Fibroblast of mammary gland (primary cell): ENCODE measurements at regions not wholly inside any gene's neighbourhood (a gene's known extent, or its start where the extent isn't known, plus 50 kb on each side); places are given as distances from the start of the nearest gene placed in this dataset.
A peak's percentile ranks its signal among the peaks of the same experiment; 100 is the strongest.

Experiments used
- DNase-seq: peaks from one replicate; pipeline ENCODE4 v3.0.0-alpha.2; 2010; ENCODE audit warnings: low read depth
- H3K4me3 ChIP-seq: 2 replicates; pipeline ENCODE4 v1.5.1; 2011; ENCODE audit warnings: low read depth, mild to moderate bottlenecking, low read length, moderate library complexity; ENCODE audit not compliant: control insufficient read depth
- TF ChIP-seq, protein P1 (sequence below): conservative IDR thresholded peaks from 2 replicates; pipeline ENCODE4 v1.5.1; 2011; ENCODE audit warnings: low read depth, low read length, inconsistent platforms; ENCODE audit not compliant: control insufficient read depth, insufficient read depth

DNA sequence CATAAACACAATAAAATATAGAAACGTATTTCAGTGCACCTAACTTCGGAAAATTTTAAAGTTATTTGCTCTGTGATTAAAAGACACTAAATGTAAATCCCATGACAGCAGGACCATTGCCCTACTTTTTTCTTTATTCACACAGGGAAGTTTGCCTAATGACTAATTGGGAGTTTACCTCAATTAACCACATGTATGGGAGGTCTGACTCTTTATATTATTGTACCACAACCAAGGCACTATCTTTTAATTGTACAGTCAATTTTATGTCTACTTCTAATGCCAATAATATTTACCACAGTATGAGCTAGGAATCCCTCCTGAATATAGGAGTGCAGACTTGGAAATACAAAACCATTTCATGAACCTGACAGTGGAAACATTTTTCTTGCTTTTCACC is 360.8 kb upstream of the NEGR1 start:
- no peak for DNase-seq
- TF ChIP-seq, protein P1, sequence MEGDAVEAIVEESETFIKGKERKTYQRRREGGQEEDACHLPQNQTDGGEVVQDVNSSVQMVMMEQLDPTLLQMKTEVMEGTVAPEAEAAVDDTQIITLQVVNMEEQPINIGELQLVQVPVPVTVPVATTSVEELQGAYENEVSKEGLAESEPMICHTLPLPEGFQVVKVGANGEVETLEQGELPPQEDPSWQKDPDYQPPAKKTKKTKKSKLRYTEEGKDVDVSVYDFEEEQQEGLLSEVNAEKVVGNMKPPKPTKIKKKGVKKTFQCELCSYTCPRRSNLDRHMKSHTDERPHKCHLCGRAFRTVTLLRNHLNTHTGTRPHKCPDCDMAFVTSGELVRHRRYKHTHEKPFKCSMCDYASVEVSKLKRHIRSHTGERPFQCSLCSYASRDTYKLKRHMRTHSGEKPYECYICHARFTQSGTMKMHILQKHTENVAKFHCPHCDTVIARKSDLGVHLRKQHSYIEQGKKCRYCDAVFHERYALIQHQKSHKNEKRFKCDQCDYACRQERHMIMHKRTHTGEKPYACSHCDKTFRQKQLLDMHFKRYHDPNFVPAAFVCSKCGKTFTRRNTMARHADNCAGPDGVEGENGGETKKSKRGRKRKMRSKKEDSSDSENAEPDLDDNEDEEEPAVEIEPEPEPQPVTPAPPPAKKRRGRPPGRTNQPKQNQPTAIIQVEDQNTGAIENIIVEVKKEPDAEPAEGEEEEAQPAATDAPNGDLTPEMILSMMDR = no peak
- H3K4me3 ChIP-seq = no peak overlapping the region

DNA sequence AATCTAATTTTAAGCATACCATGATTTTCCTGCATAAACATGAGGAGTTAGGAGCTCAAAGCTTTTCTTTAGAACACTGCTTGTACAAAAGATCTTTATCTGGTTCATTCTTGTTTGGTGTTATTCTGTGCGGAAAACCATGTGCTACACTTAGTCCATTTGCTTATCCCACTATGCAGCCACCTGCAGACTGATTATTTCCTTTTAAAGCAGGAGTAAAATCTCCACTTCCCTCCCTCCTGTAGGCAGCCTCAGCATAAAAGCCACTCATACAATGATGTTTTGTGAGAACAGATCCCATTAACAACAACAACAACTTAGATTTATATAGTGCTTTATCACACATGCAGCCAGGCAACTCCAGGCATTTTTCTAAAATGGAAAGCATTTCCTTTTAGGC is 355.3 kb upstream of the NEGR1 start:
- H3K4me3 ChIP-seq = no peak overlapping the region
- no peak for DNase-seq
- TF ChIP-seq, protein P1 = no peak

DNA sequence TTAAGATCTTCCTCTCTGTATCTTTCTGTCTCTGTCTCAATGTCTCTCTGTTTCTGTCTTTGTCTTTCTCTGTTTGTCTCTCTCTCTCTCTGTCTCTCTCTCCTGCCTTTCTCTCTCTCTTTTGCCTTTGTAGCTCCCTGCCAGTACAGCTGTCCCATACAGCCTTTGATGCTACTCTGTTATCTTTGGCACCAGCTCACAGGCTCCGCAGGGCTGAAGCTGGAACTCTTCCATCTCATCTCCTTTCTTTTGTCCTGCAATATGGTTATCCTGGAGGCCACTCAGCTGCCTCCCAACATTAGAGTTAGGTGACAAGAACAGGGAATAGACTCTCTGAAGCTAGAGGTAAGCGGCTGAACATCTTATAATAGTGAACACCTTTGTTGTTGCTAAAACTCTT is 354.3 kb upstream of the NEGR1 start:
- no peak overlapping the region for H3K4me3 ChIP-seq
- peak; percentile 40 for DNase-seq
- TF ChIP-seq, protein P1 = no peak

DNA sequence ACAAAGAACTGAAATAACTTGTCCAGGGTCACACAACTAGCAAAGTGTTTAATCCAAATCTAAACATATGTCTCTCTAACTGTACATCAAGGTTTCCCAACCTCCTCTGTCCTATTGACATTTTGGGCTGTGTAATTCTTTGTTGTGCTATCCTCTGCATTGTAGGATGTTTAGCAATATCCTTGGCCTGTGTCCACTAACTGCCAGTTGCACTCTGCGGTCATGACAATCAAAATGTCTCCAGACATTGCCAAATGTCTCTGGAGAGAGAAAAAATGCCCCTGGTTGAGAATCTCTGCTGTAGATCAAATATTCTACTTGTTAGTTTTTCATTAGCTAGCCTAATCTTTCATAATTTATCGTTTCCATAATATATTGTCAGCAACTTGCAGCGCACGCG is 353.4 kb upstream of the NEGR1 start:
- no peak overlapping the region for H3K4me3 ChIP-seq
- TF ChIP-seq, protein P1 = no peak
- peak; percentile 48 for DNase-seq

DNA sequence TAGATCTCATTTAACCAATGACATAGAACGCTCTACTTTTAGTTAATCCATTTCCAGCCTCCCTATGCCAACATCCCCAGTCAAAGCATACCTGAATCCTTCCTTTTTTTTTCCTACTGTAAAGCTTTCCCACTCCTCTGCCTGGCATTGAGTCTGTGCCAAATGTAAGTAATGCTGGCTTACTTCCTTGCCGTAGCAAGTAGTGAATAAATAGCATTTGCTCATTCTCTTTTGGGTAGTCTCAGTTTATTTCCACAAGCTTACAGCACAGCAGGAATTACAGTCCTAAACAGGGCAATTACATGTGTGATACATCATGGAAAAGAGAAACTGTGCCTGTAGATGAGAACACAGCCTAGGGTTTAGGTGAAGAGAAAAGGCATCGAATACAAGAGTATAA is 352.6 kb upstream of the NEGR1 start:
- TF ChIP-seq, protein P1 = no peak
- H3K4me3 ChIP-seq = no peak overlapping the region
- DNase-seq = no peak

DNA sequence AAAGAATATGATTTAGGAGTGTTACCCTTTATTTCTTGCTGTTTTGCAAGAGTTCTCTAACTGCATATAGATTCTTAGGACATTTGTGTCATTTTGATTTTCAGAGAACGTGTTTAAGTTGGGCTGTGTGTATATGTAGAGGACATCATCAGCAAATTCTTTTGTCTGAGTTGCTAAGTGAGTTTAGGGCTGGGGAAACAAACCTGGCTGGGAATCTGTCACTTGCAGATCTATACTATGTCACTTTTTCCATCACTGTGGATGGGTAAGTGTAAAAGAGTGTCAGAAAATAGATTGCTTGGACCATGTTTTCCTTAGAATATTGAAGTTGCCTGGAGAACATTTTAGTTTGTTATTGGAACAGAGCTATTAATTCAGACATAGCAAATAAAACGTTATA is 349.1 kb upstream of the NEGR1 start:
- TF ChIP-seq, protein P1 = no peak
- no peak for DNase-seq
- H3K4me3 ChIP-seq = no peak overlapping the region

DNA sequence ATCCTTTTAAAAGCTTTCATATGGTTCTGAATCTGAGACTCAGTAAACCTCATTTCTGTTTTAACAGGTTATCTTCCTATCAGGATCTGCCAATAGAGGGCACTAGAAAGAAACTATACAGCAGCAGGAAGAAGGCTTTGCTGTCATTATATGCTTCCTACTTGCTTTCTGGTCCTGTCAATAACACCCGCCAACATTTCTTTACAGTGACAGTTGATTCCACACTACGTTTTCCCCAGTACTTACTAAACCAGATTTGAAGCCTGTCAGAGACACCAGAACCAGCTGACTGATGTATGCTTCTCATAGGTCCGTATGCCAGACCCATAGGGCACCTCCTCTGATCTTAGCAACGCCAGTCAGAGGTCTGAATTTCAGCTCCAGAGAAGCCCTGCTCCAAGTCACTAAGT is 341.0 kb upstream of the NEGR1 start:
- H3K4me3 ChIP-seq = peak overlapping the region; percentile 18
- peak; percentile 56 for DNase-seq
- TF ChIP-seq, protein P1 = peak; percentile 78
